Testis (tissue), 2 donors: ENCODE measurements at regions not wholly inside any gene's neighbourhood (a gene's known extent, or its start where the extent isn't known, plus 50 kb on each side); places are given as distances from the start of the nearest gene placed in this dataset.
"Not testable (repeated sequence)": the region's sequence is repeated elsewhere in the genome, so short reads cannot be mapped to it uniquely, and the experiment has no call there.

Source experiments
- DNase-seq: peaks from one replicate; pipeline ENCODE4 v3.0.0-alpha.2; 2019
- H3K27ac ChIP-seq, 2 donors: fragments of 200-600 bp; sonication (generic); one replicate each; pipeline ENCODE4 v1.5.1; 2019
- H3K27me3 ChIP-seq: fragments of 200-600 bp; sonication (generic); one replicate; pipeline ENCODE4 v1.5.1; 2019
- H3K36me3 ChIP-seq: fragments of 200-600 bp; sonication (generic); one replicate; pipeline ENCODE4 v1.5.1; 2017; ENCODE audit warnings: low read depth; ENCODE audit errors: missing control alignments
- H3K4me1 ChIP-seq: fragments of 200-600 bp; sonication (generic); one replicate; pipeline ENCODE4 v1.5.1; 2019
- H3K4me3 ChIP-seq, 2 donors: fragments of 200-600 bp; sonication (generic); one replicate each; pipeline ENCODE4 v1.5.1; 2017 to 2019
- H3K9me3 ChIP-seq: fragments of 200-600 bp; sonication (generic); one replicate; pipeline ENCODE4 v1.5.1; 2017
- CTCF ChIP-seq, 3 experiments: fragments of 450-650 bp in 2 of 3; fragments of 200-600 bp in 1 of 3; sonication (generic) in 1 of 3; IDR thresholded peaks; one replicate each; pipeline ENCODE4 v1.5.1; 2016 to 2019; ENCODE audit warnings: antibody characterized with exemption in 3 of 3, mild to moderate bottlenecking in 2 of 3, moderate library complexity in 1 of 3
- POLR2A ChIP-seq: fragments of 450-650 bp; IDR thresholded peaks from one replicate; pipeline ENCODE4 v1.6.1; 2017; ENCODE audit warnings: antibody characterized with exemption, mild to moderate bottlenecking, moderate library complexity
- WGBS, 2 donors: methylation state at CpG; one replicate each; pipeline ENCODE4 v1.1.5; 2018; 5-methylcytosine and 5-hydroxymethylcytosine counted together
- intact Hi-C: fragments of 100-400 bp; cut with DNase I; formaldehyde crosslinking; loops from one replicate; pipeline ENCODE4 v1.15.1; 2023; ENCODE audit warnings: low total_unique reads

GRCh38 chr2:41027095-41027494 lies 575.2 kb upstream of the SLC8A1 start:
- Histone ChIP-seq H3K27ac (no peak overlapping the region), H3K27me3 (no peaks in the 10 kb centered on the region), H3K9me3 (no peaks in the 10 kb centered on the region), H3K4me1 (no peaks in the 10 kb centered on the region), H3K4me3 (no peak overlapping the region), H3K36me3 (no peaks in the 10 kb centered on the region)
- 89 to 93% methylated on average over 3 of the region's 3 CpGs for WGBS, 2 donors
- no peak for DNase-seq
- intact Hi-C loops: no loop called here
- TF ChIP-seq POLR2A (no peak), CTCF (IDR thresholded peaks at IDR 0.05) (no peak)

- Histone ChIP-seq H3K9me3 (no peaks in the 10 kb centered on the region), H3K27me3 (no peaks in the 10 kb centered on the region), H3K4me3 (no peak overlapping the region), H3K4me1 (no peaks in the 10 kb centered on the region), H3K27ac (no peak overlapping the region), H3K36me3 (no peaks in the 10 kb centered on the region)
- TF ChIP-seq CTCF (IDR thresholded peaks at IDR 0.05): no peak
- TF ChIP-seq POLR2A: no peak
- no peak for DNase-seq
- intact Hi-C loops: no loop called here
Observed at GRCh38 chr2:41031282-41031681, 579.4 kb upstream of the SLC8A1 start.

- Histone ChIP-seq H3K4me1 (no peaks in the 10 kb centered on the region), H3K4me3 (no peak overlapping the region), H3K27me3 (no peaks in the 10 kb centered on the region), H3K9me3 (no peaks in the 10 kb centered on the region), H3K36me3 (no peaks in the 10 kb centered on the region), H3K27ac (no peak overlapping the region)
- DNase-seq: no peak
- intact Hi-C loops: no loop called here
- WGBS, 2 donors: 90 to 92% methylated on average over 4 of the region's 4 CpGs
- TF ChIP-seq POLR2A (no peak), CTCF (IDR thresholded peaks at IDR 0.05) (no peak)
Observed at GRCh38 chr2:41032715-41033114, 580.8 kb upstream of the SLC8A1 start.

- Histone ChIP-seq H3K27me3 (no peaks in the 10 kb centered on the region), H3K9me3 (no peaks in the 10 kb centered on the region), H3K27ac (no peak overlapping the region), H3K36me3 (no peaks in the 10 kb centered on the region), H3K4me3 (no peak overlapping the region), H3K4me1 (no peaks in the 10 kb centered on the region)
- intact Hi-C loops: no loop called here
- WGBS, 2 donors: 93 to 94% methylated on average over 6 of the region's 6 CpGs
- no peak for DNase-seq
- no peak for TF ChIP-seq CTCF (IDR thresholded peaks at IDR 0.05)
- TF ChIP-seq POLR2A: no peak
Observed at GRCh38 chr2:41033127-41033526, 581.2 kb upstream of the SLC8A1 start.

- Histone ChIP-seq H3K27ac (no peak overlapping the region), H3K36me3 (no peaks in the 10 kb centered on the region), H3K27me3 (no peaks in the 10 kb centered on the region), H3K4me1 (no peaks in the 10 kb centered on the region), H3K9me3 (no peaks in the 10 kb centered on the region), H3K4me3 (no peak overlapping the region)
- TF ChIP-seq POLR2A: no peak
- intact Hi-C loops: no loop called here
- no peak for DNase-seq
Observed at GRCh38 chr2:41038408-41038807, 586.5 kb upstream of the SLC8A1 start.

GRCh38 chr2:41039750-41040149 lies 587.9 kb upstream of the SLC8A1 start:
- WGBS, 2 donors: 83 to 87% methylated on average over 10 of the region's 10 CpGs
- H3K27ac ChIP-seq, H3K27me3 ChIP-seq, H3K36me3 ChIP-seq, DNase-seq, H3K4me3 ChIP-seq, H3K9me3 ChIP-seq, H3K4me1 ChIP-seq, intact Hi-C loops: not testable (repeated sequence)
